ENCODE measurements at regions not wholly inside any gene's neighbourhood (a gene's known extent, or its start where the extent isn't known, plus 50 kb on each side); places are given as distances from the start of the nearest gene placed in this dataset.

GRCh38 chr21:28431527-28432200 lies 561.0 kb downstream of the LTN1 start:
- no peak for TF ChIP-seq CTCF (IDR thresholded peaks at IDR 0.05; ENCODE audit: low read depth, low read length, missing control alignments)
- no peak overlapping the region for H3K4me3 ChIP-seq (replicated peaks; ENCODE audit: low read depth, low read length)
- DNase-seq (ENCODE audit: extremely low read depth, low read depth) = no peak

- no peak for DNase-seq (ENCODE audit: extremely low read depth, low read depth)
- no peak overlapping the region for H3K4me3 ChIP-seq (replicated peaks; ENCODE audit: low read depth, low read length)
- TF ChIP-seq CTCF (IDR thresholded peaks at IDR 0.05; ENCODE audit: low read depth, low read length, missing control alignments) = no peak
Measured at GRCh38 chr21:28431022-28431421, 561.7 kb downstream of the LTN1 start.

- no peak for TF ChIP-seq CTCF (IDR thresholded peaks at IDR 0.05; ENCODE audit: low read depth, low read length, missing control alignments)
- no peak overlapping the region for H3K4me3 ChIP-seq (replicated peaks; ENCODE audit: low read depth, low read length)
- no peak for DNase-seq (ENCODE audit: extremely low read depth, low read depth)
Measured at GRCh38 chr21:28429161-28429560, 563.5 kb downstream of the LTN1 start.

GRCh38 chr21:28427394-28428022 lies 565.2 kb downstream of the LTN1 start:
- H3K4me3 ChIP-seq (replicated peaks; ENCODE audit: low read depth, low read length) = no peak overlapping the region
- DNase-seq (ENCODE audit: extremely low read depth, low read depth) = peak; percentile 76
- no peak for TF ChIP-seq CTCF (IDR thresholded peaks at IDR 0.05; ENCODE audit: low read depth, low read length, missing control alignments)

GRCh38 chr21:28426545-28426944 lies 566.1 kb downstream of the LTN1 start:
- DNase-seq (ENCODE audit: extremely low read depth, low read depth) = peak; percentile 92

GRCh38 chr21:28423521-28424190 lies 569.0 kb downstream of the LTN1 start:
- no peak for TF ChIP-seq CTCF (IDR thresholded peaks at IDR 0.05; ENCODE audit: low read depth, low read length, missing control alignments)
- H3K4me3 ChIP-seq (replicated peaks; ENCODE audit: low read depth, low read length) = no peak overlapping the region
- DNase-seq (ENCODE audit: extremely low read depth, low read depth) = no peak

More at GRCh38 chr21:28426545-28426944, 566.1 kb downstream of the LTN1 start:
- TF ChIP-seq CTCF (IDR thresholded peaks at IDR 0.05; ENCODE audit: low read depth, low read length, missing control alignments) = no peak
- no peak overlapping the region for H3K4me3 ChIP-seq (replicated peaks; ENCODE audit: low read depth, low read length)

All from HFF-Myc (cell line).